ENCODE measurements at regions not wholly inside any gene's neighbourhood (a gene's known extent, or its start where the extent isn't known, plus 50 kb on each side); places are given as distances from the start of the nearest gene placed in this dataset.
"Not testable (repeated sequence)": the region's sequence is repeated elsewhere in the genome, so short reads cannot be mapped to it uniquely, and the experiment has no call there.

DNA sequence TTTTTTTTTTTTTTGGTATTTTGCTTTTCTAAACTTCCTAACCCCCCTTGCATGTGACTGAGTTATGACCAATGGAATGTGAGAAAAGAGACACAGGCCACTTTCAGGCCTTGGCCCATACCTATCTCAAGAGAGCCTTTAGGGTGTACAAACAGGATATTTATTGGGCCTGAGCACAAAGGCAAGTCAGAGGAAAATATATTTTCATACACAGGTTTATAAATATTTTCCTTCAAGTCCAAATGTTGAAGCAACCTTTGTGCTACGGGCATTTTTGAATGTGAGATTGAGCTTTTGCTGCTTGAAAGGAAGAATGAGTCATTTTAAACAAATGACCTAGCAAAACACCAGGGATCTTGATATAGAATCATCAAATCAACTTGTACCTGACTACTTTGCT, 228.6 kb upstream of the E2F7 start:
- no peak for DNase-seq (ENCODE audit: low spot score)

DNA sequence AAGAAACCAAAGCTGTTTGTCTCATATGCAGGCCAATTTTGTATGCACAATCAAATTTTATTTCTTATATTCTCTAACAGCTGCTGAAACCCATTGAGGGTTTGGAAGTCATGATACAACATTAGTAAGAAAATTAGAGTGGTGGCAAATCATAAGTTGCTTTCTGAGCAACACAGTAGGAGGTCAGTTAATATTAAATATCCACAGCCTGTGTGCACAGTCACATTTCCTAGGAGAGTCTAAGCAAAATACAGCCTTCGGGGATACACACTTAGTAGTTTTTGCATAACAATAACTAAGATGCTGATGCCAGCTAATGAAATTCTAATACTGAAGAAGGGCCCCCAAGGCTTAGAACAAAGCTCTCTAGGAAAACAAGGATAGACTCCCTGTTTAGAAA, 209.6 kb upstream of the E2F7 start:
- DNase-seq (ENCODE audit: low spot score): no peak

DNA sequence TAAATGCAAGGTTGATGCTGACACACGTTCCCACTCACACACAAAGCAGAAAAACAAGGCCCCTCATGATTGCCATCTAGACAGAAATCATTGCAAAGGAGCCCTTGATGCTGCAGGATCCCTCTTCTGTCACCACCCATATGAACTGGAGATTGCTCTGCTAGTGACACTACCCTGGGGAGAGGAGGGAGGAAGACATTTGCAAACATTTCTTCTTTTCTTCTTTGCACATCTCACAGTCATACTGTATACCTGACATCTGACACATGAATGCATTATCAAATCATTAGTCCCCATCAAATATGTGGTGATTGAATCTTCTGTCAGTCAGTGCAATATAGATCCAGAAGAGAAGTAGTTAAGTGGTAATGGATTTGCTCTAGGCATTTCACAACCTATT, 208.5 kb upstream of the E2F7 start:
- no peak for DNase-seq (ENCODE audit: low spot score)

DNA sequence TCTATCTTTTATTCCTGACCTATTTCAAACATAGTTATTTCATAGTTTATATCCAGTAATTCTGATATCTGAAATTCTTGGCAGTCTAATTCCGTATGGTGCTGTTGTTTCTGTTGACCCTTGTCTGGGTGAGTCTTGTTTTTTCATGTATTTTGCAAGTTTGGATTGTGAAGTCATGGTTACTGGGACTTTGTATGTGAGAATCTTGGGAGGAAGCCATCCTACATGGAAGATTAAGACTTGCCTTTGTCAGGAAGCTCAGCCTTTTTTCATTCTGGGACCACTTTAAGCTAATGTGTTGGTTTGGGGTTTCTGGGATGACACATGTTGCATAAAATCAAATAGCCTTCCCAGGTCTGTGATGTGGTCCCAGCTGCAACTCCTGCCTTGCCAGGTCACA, 191.6 kb upstream of the E2F7 start:
- no peak for DNase-seq (ENCODE audit: low spot score)

DNA sequence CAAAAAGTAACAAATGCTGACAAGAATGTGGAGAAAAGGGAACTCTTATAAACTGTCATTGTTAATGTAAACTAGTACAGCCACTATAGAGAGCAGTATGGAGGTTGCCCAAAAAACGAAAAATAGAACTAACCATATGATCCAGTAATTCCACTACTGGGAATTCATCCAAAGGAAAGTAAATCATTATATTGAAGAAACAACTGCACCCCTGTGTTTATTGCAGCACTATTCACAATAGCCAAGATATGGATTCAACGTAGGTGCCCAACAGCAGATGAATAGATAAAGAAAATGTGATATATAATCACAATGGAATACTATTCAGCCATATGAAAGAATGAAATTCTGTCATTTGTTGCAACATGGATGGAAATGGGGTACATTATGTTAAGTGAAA, 188.0 kb upstream of the E2F7 start:
- DNase-seq (ENCODE audit: low spot score): no peak

DNA sequence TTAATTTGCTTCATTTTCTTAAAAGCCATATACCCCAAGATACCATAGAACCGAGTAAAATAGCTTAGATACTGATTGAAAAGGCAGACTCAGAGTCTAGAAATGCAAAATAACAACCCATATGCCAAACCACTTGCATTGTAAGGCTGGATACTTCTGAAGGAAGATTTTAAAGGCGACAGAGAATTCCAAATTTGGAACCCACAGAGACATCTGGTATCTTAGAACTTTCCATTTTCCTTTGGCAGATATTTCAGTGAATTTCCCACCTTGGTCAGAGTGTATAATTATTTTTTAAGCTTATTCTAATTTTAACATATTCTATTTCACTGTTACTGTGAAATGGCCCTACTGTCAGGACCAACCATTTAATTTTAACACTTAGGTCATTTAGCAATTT, 186.4 kb upstream of the E2F7 start:
- DNase-seq (ENCODE audit: low spot score): no peak

DNA sequence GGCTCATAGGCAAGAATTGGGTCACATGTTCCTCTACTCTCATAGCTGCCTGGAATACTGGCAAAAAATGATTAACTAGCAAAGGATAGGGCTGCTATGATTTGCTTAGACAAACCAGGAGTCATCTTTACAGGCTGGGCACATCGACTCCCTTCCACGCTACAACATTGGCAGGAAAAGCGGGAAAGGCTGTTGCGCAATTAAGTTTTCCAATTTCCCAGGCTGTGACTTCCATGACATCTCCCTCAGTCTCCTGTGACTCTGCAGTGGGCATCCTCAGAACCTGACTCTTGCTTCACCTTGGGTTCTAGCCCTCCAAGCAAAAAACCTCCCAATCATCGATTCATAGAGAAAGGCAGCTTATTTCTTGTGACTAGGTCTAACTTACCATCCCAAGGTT, 184.5 kb upstream of the E2F7 start:
- DNase-seq (ENCODE audit: low spot score): no peak

DNA sequence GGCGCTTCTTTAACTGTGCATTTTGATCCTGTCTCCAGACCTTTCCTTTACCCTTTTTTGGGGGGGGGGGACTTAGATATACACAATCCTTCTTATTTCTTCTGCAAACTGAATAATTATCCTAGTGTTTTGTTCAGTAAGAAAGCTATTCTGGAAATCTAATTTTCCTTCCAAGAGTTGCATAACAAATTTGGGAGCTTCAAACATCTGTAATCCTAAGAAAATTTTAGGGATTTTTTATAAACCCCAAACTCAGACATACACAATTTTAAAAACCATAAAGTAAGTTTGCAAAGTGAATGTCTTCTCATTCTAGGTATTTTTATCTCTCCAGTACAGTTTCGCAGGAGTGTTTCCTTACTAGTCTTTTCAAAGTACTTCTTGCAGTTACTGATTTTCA, 182.7 kb upstream of the E2F7 start:
- DNase-seq (ENCODE audit: low spot score): no peak

DNA sequence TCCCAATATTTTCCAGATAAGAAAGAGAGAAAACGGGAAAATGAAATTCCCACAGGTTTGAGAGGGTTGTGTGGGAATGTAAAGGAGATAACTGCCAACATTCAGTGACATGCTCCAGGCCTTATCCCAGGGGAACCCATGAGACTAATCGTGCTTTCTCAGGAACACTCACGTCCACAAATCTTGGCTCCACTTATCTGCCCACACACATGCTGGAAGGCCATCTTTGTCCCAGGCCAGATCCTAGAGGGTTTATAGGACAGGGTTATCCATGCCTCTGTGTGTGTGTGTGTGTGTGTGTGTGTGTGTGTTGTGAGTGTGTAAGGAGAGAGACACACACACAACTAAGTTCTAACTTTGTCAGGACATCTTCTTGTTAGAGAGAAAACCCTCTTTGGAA, 182.2 kb upstream of the E2F7 start:
- DNase-seq (ENCODE audit: low spot score): no peak

DNA sequence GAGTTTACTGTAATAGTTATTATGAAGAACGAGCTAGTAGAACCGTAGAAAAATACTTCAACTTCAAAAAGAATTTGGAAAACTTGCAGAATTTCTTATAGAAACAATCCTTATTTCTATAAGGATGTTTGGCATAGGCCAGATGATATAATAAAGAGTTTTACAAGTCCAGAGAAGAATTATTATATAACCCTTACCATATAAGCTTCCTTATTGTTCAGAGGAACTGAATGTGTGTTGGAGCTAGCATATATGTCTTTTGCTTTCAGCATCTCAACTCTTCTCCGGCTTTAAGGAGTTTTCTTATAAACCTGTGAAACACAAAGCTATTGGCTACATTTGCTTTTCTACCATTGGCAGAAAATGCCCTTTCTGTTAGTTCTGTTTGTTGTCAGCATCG, 178.0 kb upstream of the E2F7 start:
- DNase-seq (ENCODE audit: low spot score): no peak

DNA sequence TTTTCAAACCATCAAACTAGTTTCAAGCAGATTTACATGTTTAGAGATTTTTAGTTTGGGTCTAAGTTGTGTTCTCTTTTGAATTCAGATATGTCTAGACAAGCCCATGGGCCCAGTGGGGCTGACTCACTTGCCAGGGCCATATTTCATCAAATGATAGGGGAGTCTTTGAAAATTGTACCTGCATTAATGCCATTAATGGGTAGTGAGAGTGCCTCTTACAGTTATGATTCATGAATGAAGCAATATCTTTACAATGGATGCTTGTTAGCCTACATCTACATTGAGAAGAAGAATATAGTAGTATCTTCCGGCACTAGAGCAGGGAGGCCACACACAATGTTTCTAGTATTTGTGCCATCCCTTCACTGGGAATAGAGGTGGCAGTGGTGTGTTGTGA, 174.2 kb upstream of the E2F7 start:
- no peak for DNase-seq (ENCODE audit: low spot score)

DNA sequence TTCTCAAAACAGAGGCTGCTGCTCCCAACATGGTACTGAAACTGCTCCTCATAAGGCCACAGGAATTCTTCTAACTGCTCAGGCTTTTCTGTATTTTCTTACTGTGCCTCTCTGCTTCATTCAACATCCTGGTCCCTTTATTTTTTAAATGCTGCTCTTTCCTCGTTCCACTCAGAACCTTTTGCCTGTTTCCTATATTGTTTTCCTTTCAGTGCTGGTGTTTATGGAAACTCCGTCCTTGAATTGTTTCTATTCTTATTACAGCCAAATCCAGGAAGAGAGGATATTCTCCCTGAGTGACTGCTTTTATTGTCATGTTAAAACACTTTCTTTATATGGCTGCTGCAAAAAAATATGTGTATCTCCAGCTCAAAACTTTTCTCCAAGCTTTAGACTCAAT, 173.0 kb upstream of the E2F7 start:
- DNase-seq (ENCODE audit: low spot score): no peak

DNA sequence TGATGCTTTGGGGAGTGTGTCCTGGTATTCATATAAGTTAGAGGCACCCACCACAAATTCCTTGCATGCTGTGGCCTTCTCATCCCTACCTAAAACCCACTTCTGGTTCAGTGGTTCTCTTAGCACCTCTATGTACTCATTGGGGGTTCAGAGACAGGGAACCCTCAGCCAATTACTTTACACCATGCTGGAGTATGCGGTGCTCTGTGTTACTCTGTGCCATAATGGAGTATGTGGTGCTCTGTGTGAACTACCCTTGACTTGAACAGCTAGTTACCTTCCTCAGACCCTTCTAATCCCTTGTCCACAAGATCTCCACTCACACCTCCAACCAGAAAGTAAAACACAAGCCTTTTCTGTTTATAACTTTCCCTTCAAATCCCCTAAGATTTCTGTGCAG, 172.5 kb upstream of the E2F7 start:
- DNase-seq (ENCODE audit: low spot score): no peak

DNA sequence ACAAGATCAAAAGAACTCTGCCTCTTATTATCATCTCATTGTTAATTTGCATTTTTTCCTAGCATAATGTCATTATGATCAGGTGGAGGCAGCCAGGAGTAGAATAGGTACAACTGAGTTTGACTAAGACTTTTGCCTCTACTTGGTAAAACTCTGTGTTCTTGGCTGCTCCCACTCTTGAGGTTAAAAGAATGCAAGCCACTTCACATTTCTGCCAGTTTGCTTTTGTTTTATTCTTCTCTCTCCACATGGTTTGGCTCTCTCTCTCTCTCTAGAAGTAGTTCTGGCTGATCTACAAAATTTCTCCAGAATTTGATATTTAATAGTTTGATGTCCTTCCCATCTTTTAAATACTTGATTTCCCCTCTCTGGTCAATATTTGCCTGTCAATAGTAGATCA, 170.7 kb upstream of the E2F7 start:
- DNase-seq (ENCODE audit: low spot score): no peak

DNA sequence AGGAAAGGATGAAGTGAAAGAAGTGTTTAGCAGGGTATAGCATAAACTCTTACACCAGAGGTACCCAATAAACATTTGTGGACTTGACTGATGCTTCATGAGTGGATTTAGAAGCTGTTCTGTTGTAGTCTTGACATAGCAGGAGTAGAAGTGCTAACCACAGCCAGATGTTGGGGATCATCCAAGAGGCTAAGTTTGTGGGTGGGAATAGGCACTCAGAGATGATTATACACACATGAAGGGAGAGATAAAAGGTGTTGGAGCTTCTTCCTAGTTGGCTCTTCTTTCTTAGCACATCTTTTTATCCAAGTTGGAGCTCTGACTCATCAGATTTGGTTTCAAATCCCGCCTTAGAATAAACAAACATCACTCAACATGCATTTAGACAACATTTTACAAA, 166.7 kb upstream of the E2F7 start:
- DNase-seq (ENCODE audit: low spot score): no peak

DNA sequence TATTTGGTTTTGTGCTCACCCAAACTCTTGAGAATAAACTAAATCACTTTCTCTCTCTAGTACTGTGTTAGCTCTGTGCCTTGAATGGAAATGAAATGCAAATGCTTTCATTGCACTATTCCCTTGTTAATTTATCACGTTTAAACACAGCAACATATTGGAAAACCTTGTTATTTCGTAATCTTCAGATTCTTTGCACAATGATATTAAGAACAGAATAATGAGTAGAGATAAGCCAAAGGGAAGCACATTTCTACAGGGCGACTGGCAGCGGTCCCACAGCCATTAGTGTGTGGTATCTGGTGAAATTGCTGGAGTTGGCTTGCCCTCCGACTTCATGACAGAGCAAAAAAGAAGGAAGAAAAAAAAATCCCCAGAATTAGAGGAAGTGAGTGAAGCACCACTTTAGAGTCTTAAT, 166.1 kb upstream of the E2F7 start:
- DNase-seq (ENCODE audit: low spot score): no peak

DNA sequence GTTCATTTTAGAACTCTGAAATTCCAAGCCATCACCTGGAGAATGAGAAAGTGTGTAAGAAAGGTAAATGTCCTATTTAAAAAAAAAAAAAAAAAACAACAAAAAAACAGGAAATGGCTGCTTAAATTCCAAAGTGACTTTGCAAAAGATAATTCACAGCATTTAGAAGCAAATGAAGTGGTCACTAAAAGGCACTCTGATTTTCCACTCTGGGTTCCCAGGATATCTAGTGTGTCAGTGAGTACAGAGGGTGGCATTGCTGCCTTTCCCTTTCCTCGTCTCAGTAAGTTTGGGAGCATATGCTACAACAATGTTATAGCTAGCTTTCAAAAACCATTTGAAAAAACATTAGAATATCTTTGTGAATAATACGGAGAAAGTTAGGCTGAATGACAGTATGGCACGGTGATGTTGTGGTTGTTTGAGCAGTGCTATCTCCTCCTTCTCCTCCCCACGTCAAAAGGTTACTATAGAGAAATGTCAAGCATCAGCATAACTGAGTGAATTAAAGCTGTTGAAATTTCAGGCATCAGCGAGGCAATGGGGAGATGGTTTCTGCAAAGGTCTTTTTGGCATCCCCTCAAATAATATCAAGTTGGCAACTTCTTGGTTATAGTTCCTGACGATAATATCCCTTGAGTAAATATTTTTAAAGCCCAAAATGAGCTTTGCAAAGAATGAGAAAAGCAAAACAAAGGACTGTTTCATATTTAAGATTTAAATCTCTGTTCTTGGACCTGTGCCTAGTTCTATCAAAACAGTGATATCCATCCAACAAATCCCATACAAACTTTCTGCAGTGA, 164.5 kb upstream of the E2F7 start:
- no peak for DNase-seq (ENCODE audit: low spot score)

DNA sequence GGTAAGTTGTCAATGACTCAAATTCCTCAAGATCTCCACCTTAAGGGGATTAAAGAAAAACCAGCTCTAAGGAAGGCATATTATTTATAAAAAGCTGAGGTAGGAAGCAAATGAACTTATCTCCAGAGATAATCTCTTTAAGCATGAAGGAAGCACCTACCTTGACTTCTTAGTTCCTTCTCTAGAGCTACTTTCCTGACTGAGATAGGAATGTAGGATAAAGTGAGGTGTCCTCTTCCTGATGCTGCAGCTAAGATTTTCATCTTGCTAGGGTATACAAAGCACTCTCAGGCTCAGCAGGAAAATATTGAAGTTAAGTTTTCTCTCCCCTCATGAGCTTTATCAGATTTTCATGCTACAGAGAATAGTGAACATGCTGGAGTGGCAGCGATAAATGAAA, 163.0 kb upstream of the E2F7 start:
- no peak for DNase-seq (ENCODE audit: low spot score)

DNA sequence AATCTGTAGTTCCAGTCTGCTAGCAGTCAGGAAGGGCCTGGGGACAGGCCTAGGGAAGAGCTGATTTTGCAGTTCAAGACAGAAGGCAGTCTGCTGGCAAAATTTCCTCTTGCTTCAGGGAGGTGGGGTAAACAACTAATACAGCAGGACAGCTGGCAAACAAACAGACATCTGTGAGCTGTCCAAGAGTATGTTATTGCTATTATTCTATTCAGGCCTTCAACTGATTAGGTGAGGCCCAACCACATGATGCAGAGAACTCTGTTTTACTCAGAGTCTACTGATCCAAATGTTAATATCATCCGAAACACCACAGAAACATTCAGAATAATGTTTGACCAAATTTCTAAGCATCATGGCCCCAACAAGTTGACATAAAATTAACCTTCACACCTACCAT, 161.0 kb upstream of the E2F7 start:
- DNase-seq (ENCODE audit: low spot score): no peak

DNA sequence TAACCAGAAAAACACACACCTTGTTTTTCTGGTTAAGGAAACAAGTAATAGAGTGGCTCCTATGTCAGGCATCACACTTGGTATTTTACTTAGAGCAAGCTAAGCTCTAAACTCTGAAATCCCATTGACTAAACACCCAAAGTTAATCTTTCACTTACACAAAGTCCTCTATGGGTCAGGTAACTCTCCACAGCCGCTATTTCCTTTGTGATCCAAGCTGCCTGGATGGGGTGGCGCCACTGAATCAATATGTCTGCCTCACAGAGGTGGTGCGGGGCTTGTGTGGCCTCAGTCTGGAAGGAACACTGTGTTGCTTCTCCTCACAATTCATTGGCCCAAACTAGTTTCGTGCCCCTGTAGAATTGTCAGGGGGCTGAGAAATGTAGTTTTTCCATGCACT, 160.0 kb upstream of the E2F7 start:
- no peak for DNase-seq (ENCODE audit: low spot score)

DNA sequence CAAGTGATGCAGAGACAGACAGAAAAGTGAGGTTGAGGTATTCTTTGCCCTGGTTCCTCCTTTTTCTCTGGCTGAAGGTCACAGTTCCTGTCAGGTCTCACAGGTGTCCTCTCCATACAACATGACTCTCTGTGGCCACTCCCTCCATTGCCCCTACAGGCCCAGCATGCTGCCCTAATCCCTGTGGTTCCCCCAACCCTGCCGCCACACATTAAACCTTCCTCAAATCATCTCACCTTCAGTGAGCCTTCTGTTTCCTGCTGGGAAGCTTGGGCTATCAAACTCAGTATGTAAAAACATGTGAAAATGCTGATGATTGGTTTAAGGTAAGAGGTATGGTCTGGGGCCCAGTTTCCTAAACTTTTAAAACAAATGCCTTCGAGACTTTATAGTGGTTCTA, 159.0 kb upstream of the E2F7 start:
- DNase-seq (ENCODE audit: low spot score): no peak

DNA sequence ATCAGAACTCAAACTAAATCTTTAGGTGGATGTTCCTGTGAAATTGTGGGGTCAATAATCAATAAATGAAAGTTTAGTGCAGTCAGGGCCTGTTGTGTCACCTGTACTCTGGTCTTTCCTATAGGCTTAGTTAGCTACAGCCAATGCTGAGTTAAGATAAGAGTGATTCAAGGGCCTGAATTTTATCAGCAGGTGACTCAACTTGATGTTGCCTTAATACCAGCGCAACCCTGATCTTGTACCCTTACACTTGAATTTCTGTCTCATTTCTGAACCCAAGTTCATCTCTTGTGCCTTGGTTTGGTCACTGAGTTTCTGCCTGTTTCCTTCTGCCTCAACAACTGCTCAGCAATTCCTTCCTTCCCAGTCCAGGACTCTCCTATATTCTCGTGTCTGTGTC, 157.0 kb upstream of the E2F7 start:
- no peak for DNase-seq (ENCODE audit: low spot score)

DNA sequence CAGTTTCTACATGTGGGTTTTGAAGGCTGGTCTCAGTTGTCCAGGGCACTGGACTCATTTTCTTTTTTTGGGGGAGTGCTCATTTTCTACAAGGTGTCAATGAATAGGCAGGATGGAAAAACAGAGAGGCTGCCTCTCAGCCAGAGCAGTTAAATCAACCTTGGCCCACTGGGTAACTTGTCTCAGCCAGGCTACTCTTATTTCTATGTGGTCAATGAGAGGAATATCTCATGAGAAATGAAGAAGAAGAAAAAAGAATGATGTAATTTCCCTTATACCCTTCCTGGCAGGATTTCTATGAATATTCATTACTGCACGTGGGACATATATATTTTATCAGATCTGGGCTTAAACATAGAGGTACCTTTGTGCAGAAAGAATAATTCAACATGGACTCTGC, 155.2 kb upstream of the E2F7 start:
- DNase-seq (ENCODE audit: low spot score): no peak

DNA sequence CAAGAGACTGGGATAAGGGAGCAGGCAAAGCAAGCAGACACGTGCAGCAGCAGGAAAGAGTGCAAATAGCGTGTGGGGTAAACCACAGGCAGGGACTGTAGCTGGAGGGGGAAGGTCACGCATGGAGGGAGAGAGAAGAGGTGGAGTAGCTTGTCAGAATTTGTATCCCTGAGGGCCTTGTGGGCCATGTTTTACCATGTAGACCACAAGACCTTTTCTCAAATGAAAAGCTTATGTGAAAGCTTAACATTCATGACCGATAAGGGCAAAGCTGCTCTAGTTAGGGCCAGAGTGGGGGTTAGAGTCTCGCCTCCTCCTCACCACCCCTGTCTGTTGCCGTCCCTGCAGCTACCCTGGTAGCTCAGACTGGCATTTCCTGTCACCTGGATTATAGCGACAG, 152.9 kb upstream of the E2F7 start:
- no peak for DNase-seq (ENCODE audit: low spot score)

DNA sequence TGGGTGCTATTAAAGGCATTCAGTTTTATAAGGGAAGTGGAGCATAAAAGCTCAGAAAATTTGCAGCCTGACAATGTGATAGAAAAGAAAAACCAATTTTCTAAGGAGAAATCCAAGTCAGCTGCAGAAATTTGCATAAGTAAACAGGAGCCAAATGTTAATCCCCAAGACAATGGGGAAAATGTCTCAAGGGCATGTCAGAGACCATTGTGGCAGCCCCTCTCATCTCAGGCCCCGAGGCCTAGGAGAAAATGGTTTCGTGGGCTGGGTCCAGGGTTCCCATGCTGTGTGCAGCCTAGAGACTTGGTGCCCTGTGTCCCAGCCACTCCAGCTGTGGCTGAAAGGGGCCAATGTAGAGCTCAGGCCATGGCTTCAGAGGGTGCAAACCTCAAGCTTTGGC, 150.8 kb upstream of the E2F7 start:
- not testable (repeated sequence) for DNase-seq (ENCODE audit: low spot score)
